ENCODE measurements at regions not wholly inside any gene's neighbourhood (a gene's known extent, or its start where the extent isn't known, plus 50 kb on each side); places are given as distances from the start of the nearest gene placed in this dataset.

DNA sequence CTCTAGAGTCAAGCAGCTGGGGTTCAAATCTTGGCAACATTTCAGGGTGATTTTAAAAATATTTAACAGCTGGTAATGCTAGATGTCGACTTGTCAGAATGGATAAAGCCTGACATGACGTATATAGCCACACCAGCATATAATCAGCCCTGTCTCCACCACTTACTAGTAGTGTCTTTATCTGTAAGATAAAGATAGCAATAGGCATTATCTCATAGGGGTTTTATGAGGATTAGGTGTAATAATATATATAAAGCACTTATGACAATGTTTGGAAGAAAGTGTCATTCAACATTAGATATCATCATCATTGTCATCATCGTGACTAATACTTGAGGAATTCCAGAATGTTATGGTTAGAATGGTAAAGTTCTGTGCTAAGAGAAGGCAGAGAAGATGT is 369.0 kb upstream of the CWC22 start:
- TF ChIP-seq SIN3A (IDR thresholded peaks at IDR 0.05; ENCODE audit: borderline replicate concordance, insufficient read depth, low read length) (no peak), TAF1 (IDR thresholded peaks at IDR 0.05; ENCODE audit: borderline replicate concordance, insufficient read depth, low read length) (no peak), FOXP2 (optimal IDR thresholded peaks at IDR 0.05; ENCODE audit: borderline replicate concordance, extremely low read depth, extremely low read length, insufficient read depth) (no peak)
- TF ChIP-seq, protein P1, sequence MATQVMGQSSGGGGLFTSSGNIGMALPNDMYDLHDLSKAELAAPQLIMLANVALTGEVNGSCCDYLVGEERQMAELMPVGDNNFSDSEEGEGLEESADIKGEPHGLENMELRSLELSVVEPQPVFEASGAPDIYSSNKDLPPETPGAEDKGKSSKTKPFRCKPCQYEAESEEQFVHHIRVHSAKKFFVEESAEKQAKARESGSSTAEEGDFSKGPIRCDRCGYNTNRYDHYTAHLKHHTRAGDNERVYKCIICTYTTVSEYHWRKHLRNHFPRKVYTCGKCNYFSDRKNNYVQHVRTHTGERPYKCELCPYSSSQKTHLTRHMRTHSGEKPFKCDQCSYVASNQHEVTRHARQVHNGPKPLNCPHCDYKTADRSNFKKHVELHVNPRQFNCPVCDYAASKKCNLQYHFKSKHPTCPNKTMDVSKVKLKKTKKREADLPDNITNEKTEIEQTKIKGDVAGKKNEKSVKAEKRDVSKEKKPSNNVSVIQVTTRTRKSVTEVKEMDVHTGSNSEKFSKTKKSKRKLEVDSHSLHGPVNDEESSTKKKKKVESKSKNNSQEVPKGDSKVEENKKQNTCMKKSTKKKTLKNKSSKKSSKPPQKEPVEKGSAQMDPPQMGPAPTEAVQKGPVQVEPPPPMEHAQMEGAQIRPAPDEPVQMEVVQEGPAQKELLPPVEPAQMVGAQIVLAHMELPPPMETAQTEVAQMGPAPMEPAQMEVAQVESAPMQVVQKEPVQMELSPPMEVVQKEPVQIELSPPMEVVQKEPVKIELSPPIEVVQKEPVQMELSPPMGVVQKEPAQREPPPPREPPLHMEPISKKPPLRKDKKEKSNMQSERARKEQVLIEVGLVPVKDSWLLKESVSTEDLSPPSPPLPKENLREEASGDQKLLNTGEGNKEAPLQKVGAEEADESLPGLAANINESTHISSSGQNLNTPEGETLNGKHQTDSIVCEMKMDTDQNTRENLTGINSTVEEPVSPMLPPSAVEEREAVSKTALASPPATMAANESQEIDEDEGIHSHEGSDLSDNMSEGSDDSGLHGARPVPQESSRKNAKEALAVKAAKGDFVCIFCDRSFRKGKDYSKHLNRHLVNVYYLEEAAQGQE (IDR thresholded peaks at IDR 0.05; ENCODE audit: insufficient read depth in 1 of 2, low read depth in 2 of 2, low read length in 2 of 2): no peak
